Kidney capillary endothelial cell (primary cell): ENCODE measurements at regions not wholly inside any gene's neighbourhood (a gene's known extent, or its start where the extent isn't known, plus 50 kb on each side); places are given as distances from the start of the nearest gene placed in this dataset.
"Not testable (repeated sequence)": the region's sequence is repeated elsewhere in the genome, so short reads cannot be mapped to it uniquely, and the experiment has no call there.

Experiments
- DNase-seq: peaks from one replicate; pipeline ENCODE4 v3.0.0-alpha.2; 2018; ENCODE audit warnings: low spot score

- DNase-seq: no peak
Observed at GRCh38 chrX:115911967-115912366, 258.6 kb upstream of the AGTR2 start.

- no peak for DNase-seq
Observed at GRCh38 chrX:115912372-115912897, 258.1 kb upstream of the AGTR2 start.

- no peak for DNase-seq
Observed at GRCh38 chrX:115913575-115913974, 257.0 kb upstream of the AGTR2 start.

GRCh38 chrX:115915625-115916024 lies 254.9 kb upstream of the AGTR2 start:
- DNase-seq: not testable (repeated sequence)

GRCh38 chrX:115929480-115929879 lies 241.1 kb upstream of the AGTR2 start:
- DNase-seq: no peak

GRCh38 chrX:115936008-115936407 lies 234.5 kb upstream of the AGTR2 start:
- DNase-seq: no peak

GRCh38 chrX:115939070-115939469 lies 231.5 kb upstream of the AGTR2 start:
- DNase-seq: no peak

- DNase-seq: no peak
Observed at GRCh38 chrX:115939636-115940160, 230.8 kb upstream of the AGTR2 start.

- no peak for DNase-seq
Observed at GRCh38 chrX:115940348-115940747, 230.2 kb upstream of the AGTR2 start.

GRCh38 chrX:115940888-115941332 lies 229.6 kb upstream of the AGTR2 start:
- peak; percentile 21 for DNase-seq

GRCh38 chrX:115941388-115941787 lies 229.2 kb upstream of the AGTR2 start:
- DNase-seq: no peak

- DNase-seq: no peak
Observed at GRCh38 chrX:115946059-115946458, 224.5 kb upstream of the AGTR2 start.

- DNase-seq: no peak
Observed at GRCh38 chrX:115948018-115948923, 222.3 kb upstream of the AGTR2 start.

- no peak for DNase-seq
Observed at GRCh38 chrX:115949900-115950822, 220.4 kb upstream of the AGTR2 start.

- no peak for DNase-seq
Observed at GRCh38 chrX:115952417-115953092, 218.0 kb upstream of the AGTR2 start.

- DNase-seq: no peak
Observed at GRCh38 chrX:115957862-115958490, 212.6 kb upstream of the AGTR2 start.

GRCh38 chrX:115958687-115959359 lies 211.7 kb upstream of the AGTR2 start:
- no peak for DNase-seq

GRCh38 chrX:115960440-115961084 lies 210.0 kb upstream of the AGTR2 start:
- no peak for DNase-seq

GRCh38 chrX:115966920-115967319 lies 203.6 kb upstream of the AGTR2 start:
- DNase-seq: no peak
